GM19438 (cell line): ENCODE measurements at regions not wholly inside any gene's neighbourhood (a gene's known extent, or its start where the extent isn't known, plus 50 kb on each side); places are given as distances from the start of the nearest gene placed in this dataset.
"Not testable (repeated sequence)": the region's sequence is repeated elsewhere in the genome, so short reads cannot be mapped to it uniquely, and the experiment has no call there.

ENCODE experiments used
- ATAC-seq: cut with Tn5 transposase; IDR thresholded peaks from one replicate; pipeline ENCODE4 v1.9.1; 2021; ENCODE audit warnings: low read depth; ENCODE audit not compliant: unreplicated experiment

DNA sequence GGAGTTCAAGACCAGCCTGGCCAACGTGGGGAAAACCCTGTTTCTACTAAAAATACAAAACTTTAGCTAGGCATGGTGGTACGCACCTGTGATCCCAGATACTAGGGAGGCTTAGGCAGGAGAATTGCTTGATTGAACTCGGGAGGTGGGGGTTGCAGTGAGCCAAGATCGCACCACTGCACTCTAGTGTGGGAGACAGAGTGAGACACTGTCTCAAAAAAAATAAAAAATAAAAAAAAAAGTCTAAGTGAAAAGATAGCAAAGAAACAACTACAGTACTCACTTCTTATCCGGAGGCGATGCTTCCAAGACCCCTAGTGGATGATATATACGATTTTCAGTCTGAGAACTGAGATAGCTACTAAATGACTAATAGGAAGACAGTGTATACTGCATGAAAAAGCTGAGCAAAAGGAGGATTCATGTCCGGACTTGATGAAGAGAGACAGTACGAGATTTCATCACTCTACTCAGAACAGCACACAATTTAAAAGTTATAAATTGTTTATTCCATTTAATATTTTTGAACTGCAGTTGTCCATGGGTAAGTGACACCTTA, 138.7 kb upstream of the GOLGA6L6 start:
- not testable (repeated sequence) for ATAC-seq

DNA sequence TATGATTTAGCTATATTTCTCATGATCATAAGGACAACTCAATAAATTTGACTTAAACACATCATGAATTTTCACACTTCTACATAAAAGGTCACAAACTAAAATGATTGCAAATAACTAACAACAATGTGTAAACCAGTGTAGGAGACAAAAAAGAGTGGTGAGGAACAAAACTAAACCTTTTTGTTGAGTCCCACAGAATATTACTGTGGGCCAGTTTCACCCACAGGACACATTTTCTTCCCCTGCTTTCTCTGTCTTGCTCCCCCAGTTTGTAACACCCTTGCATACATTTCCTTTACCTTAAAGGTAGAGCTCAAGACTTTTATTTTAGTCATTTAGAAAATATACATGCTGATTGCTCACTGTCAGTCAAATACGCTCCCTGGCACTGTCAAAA, 130.9 kb upstream of the GOLGA6L6 start:
- no peak for ATAC-seq

- no peak for ATAC-seq
Observed at GRCh38 chr15:20671675-20672074, 130.1 kb upstream of the GOLGA6L6 start.

- ATAC-seq: not testable (repeated sequence)
Observed at GRCh38 chr15:20666410-20666809, 124.8 kb upstream of the GOLGA6L6 start.

DNA sequence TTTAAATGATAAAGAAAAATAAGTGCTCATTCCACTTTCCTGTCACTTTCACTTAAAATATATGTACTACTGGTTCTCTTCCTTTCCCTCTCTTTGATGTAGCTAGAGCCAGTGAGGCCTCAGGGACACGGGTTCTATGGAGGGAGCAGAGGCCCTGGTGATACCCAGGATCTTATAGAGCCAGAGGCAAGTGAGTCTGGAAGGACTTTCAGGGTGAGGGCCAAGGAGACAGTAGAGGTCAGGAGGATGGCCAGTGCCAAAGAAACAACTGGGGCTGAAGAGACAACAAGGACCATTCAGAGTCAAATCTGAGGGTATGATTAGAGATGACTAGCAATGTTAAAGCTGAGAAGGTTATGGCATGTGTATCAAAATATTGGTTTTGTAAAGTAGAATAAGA, 124.1 kb upstream of the GOLGA6L6 start:
- no peak for ATAC-seq

GRCh38 chr15:20659265-20659664, 117.7 kb upstream of the GOLGA6L6 start:
- no peak for ATAC-seq

DNA sequence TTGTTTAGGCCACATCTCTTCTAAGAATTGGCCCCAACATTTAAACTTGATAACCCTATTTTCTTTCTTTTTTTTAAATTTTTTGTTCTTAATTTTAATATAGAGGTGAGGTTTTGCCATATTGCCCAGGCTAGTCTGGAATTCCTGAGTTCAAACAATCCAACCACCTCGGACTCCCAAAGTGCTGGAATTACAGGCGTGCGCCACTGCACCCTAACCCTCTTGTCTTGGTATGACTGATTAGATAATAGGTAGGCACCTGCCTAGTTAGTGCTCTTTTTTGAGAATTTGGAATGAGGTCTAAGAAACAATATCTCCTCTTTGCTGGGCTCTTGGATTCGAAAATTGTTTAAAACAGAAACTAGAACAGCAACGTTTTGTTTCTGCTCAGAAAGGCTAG, 116.4 kb upstream of the GOLGA6L6 start:
- no peak for ATAC-seq

DNA sequence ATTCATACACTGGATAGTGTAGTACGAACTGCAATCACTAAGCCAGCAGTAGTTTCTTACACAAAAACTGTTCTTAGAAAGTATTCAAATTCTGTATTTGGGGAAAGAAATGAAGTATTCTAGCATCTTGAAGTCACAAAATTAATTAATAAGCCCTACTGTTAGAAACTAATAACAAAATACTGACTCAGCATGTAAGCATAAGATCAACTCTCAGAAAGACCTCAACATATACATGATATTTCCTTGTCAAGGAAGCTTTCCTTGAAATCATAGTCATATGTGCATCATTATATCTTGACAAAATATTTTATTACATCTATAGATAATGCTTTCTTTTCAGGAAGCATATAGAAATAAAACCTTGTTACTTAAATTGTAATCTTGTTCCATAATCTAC, 115.5 kb upstream of the GOLGA6L6 start:
- no peak for ATAC-seq

- ATAC-seq: no peak
Observed at GRCh38 chr15:20652914-20653313, 111.3 kb upstream of the GOLGA6L6 start.

GRCh38 chr15:20648402-20648975, 106.9 kb upstream of the GOLGA6L6 start:
- ATAC-seq: not testable (repeated sequence)

DNA sequence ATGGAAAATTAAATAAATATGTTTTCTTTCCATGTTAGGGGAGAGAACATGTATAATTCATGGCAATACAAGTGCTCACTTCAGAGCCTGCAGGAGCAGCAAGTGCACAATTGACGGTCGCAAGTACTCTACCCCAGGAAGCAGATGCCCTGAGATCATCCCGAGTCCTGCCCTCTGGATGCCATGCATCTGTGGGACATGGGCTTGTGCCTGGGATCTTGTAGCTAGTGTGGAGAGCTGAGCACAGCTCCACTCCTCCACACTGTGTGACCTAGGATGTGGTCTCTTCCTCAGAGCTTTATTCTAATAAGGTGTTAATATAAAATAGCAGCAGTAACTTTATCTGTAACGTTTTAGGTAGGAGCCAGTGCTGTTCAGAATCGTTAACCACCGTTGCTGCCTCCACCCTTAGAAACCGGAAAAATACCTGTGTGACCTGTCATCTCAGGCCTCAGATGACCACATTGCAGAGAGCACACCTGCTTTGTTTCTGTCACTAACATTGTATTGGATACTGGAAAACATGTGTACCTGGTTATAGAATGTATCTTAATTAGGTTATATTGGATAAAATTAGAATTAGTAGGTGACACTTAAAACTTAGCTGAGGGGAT, 105.0 kb upstream of the GOLGA6L6 start:
- ATAC-seq: no peak

DNA sequence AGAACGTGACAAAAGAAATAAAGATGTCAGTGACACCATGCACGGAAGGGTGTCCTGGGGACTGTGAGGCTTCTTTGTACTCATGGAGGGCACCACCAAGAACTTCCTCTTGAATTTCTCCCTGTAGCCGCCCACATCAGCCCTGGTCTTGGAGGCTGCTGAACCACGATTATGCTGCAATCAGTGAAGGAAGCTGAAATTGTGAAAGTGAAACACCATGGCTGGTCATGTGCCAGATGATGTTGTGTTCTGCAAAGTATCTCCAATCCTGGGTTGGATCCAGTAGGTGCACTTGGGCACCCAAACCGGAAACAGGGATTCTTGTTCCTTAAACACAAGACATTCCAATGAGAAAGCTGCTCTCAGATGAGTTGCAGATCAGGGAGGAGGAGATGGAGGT, 104.4 kb upstream of the GOLGA6L6 start:
- ATAC-seq: no peak

GRCh38 chr15:20644896-20645295, 103.3 kb upstream of the GOLGA6L6 start:
- ATAC-seq: no peak

- no peak for ATAC-seq
Observed at GRCh38 chr15:20643829-20644425, 102.3 kb upstream of the GOLGA6L6 start.

DNA sequence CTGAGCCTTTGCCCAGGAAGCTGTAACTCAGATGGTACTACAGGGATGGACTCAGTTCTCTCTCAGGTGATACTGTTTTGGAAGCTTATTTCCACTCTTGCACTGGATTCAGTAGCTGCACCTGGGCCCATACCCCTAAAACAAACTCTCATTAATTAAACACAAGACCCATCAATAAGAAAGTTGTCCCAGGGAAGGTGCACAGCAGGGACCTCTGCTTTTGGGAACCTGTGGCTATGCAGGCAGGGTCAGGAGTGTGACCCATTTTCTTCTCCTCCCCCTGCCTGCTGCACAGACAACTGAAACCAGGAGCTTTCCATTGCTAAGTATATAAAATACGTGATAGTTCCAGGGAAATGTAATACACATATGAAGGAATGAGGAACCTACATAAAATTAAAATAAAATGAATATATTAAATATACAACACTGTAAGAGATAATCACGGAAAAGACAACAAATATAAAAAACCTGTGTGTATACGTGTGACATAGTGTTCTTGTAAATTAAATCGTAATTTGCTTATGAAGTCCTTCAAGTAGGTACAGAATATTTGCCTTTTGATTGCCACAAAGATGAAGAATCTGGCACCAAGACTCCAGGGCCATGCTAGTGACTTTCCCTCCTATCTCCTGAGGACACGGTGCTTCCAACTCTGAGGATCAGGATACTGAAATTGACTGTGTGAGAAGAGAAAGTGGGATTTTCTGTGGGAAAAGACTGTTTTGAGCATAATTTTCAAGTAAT, 101.6 kb upstream of the GOLGA6L6 start:
- no peak for ATAC-seq

GRCh38 chr15:20642054-20642767, 100.6 kb upstream of the GOLGA6L6 start:
- ATAC-seq: no peak

GRCh38 chr15:20640427-20640826, 98.8 kb upstream of the GOLGA6L6 start:
- not testable (repeated sequence) for ATAC-seq

- not testable (repeated sequence) for ATAC-seq
Observed at GRCh38 chr15:20639224-20639623, 97.6 kb upstream of the GOLGA6L6 start.

DNA sequence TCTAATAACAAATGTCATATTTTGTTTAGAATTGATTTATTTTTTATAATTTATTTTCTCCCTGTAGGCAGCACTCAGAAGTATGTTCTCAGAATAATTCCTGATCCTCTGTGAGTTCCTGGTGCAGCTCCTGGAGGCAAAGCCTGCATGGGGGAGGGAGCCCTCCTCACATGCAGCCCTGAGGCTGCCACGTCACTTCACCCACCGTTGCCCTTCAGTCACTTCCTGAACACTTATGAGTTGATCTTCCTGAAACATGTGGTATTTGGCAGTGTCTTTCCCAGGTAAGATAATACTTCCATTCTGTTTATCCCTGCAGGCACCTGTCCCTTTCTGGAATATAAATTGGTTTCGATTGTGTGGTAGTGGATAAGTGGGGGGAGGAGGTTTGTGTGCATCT, 95.9 kb upstream of the GOLGA6L6 start:
- ATAC-seq: not testable (repeated sequence)

DNA sequence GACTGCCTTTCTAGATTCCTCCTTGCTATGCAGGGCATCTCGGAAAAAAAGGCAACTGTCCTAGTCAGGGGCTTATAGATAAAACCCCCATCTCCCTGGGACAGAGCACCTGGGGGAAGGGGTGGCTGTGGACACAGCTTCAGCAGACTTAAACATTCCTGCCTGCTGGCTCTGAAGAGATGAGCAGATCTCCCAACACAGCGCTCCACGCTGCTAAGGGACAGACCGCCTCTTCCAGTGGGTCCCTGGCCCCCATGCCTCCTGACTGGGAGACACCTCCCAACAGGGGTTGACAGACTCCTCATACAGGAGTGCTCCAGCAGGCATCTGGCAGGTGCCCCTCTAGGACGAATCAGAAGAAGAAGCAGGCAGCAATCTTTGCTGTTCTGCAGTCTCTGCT, 87.9 kb upstream of the GOLGA6L6 start:
- ATAC-seq: not testable (repeated sequence)

DNA sequence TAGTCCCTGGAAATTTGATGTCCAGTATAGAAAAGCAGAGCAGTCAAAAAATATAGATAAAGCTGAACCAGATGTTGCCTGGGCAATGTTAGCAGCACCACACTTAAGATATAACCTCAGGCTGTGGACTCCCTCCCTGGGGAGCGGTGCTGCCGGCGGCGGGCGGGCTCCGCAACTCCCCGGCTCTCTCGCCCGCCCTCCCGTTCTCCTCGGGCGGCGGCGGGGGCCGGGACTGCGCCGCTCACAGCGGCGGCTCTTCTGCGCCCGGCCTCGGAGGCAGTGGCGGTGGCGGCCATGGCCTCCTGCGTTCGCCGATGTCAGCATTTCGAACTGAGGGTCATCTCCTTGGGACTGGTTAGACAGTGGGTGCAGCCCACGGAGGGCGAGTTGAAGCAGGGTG, 86.9 kb upstream of the GOLGA6L6 start:
- not testable (repeated sequence) for ATAC-seq
